ENCODE measurements at regions not wholly inside any gene's neighbourhood (a gene's known extent, or its start where the extent isn't known, plus 50 kb on each side); places are given as distances from the start of the nearest gene placed in this dataset.
"Not testable (repeated sequence)": the region's sequence is repeated elsewhere in the genome, so short reads cannot be mapped to it uniquely, and the experiment has no call there.

GRCh38 chr7:9036080-9036479 is 602.7 kb downstream of the NXPH1 start:
- no peak overlapping the region for H3K4me3 ChIP-seq (ENCODE audit: low read depth, low read length)
- TF ChIP-seq MAX (IDR thresholded peaks at IDR 0.05; ENCODE audit: low read depth, low read length) (no peak), CTCF (IDR thresholded peaks at IDR 0.05; ENCODE audit: low read depth, low read length) (no peak), POLR2A (IDR thresholded peaks at IDR 0.05; ENCODE audit: extremely low read depth, insufficient read length) (no peak), MYC (IDR thresholded peaks at IDR 0.05; ENCODE audit: low read depth, low read length) (no peak)
- DNase-seq (ENCODE audit: low read depth), result no peak

GRCh38 chr7:9071160-9071762 is 637.9 kb downstream of the NXPH1 start:
- no peak overlapping the region for H3K4me3 ChIP-seq (ENCODE audit: low read depth, low read length)
- TF ChIP-seq MYC (IDR thresholded peaks at IDR 0.05; ENCODE audit: low read depth, low read length) (no peak), MAX (IDR thresholded peaks at IDR 0.05; ENCODE audit: low read depth, low read length) (no peak), CTCF (IDR thresholded peaks at IDR 0.05; ENCODE audit: low read depth, low read length) (no peak), POLR2A (IDR thresholded peaks at IDR 0.05; ENCODE audit: extremely low read depth, insufficient read length) (no peak)
- no peak for DNase-seq (ENCODE audit: low read depth)

DNA sequence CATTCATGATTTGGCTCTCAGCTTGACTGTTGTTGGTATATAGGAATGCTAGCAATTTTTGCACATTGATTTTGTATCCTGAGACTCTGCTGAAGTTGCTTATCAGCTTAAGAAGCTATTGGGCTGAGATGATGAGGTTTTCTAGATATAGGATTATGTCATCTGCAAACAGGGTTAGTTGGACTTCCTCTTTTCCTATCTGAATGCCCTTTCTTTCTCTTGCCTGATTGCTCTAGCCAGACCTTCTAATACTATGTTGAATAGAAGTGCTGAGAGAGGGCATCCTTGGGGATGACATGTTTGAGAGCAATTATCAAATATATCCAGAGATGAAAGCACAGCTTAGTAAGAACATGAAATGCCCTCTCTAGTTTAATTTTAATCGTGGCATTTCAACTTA is 642.4 kb downstream of the NXPH1 start:
- peak; percentile 13 for DNase-seq (ENCODE audit: low read depth)
- not testable (repeated sequence) for H3K4me3 ChIP-seq (ENCODE audit: low read depth, low read length)

DNA sequence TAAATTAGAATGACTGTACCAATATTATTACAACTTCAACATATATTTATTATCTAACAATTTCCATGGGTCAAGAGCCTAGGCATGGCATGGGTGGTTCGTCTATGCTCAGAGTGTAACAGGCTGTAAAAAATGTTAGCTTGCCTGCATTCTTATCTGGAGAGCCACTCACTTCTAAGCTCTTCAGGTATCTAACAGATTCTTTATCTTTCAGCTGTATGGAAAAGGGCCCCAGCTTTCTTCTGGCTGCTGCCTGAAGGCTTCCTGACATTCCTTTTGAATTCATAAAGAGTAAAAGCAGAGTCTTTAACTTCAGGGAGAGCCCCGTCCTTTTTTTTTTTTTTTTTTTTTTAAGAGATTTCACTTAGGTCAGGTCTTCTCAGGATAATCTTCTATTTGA is 648.8 kb downstream of the NXPH1 start:
- no peak for DNase-seq (ENCODE audit: low read depth)
- no peak for TF ChIP-seq MYC (IDR thresholded peaks at IDR 0.05; ENCODE audit: low read depth, low read length)
- TF ChIP-seq POLR2A (IDR thresholded peaks at IDR 0.05; ENCODE audit: extremely low read depth, insufficient read length), result no peak
- no peak for TF ChIP-seq CTCF (IDR thresholded peaks at IDR 0.05; ENCODE audit: low read depth, low read length)
- no peak for TF ChIP-seq MAX (IDR thresholded peaks at IDR 0.05; ENCODE audit: low read depth, low read length)
- no peak overlapping the region for H3K4me3 ChIP-seq (ENCODE audit: low read depth, low read length)

DNA sequence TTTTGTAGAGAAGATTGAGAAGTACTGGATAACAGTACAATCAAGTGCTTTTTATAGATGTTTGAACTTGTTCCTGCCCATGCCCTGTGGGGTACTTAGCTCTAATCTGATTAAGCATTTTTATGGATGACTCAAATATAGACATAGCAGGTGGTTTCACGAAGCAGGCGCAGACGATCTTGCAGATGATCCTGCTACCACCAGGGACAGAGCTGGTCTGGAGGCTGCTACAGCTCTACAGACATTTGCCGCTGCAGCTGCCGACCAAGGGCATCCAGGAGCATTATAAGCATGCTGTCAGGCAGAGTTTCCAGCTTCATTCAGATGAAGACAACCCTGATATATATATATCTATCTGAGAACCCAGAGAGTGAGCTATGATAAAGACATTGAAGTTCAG is 650.4 kb downstream of the NXPH1 start:
- TF ChIP-seq MAX (IDR thresholded peaks at IDR 0.05; ENCODE audit: low read depth, low read length) (no peak), POLR2A (IDR thresholded peaks at IDR 0.05; ENCODE audit: extremely low read depth, insufficient read length) (no peak), CTCF (IDR thresholded peaks at IDR 0.05; ENCODE audit: low read depth, low read length) (no peak), MYC (IDR thresholded peaks at IDR 0.05; ENCODE audit: low read depth, low read length) (no peak)
- DNase-seq (ENCODE audit: low read depth), result no peak
- no peak overlapping the region for H3K4me3 ChIP-seq (ENCODE audit: low read depth, low read length)

- peak; percentile 48 for DNase-seq (ENCODE audit: low read depth)
- no peak overlapping the region for H3K4me3 ChIP-seq (ENCODE audit: low read depth, low read length)
- TF ChIP-seq POLR2A (IDR thresholded peaks at IDR 0.05; ENCODE audit: extremely low read depth, insufficient read length), result no peak
- peak; percentile 53 for TF ChIP-seq CTCF (IDR thresholded peaks at IDR 0.05; ENCODE audit: low read depth, low read length)
Measured at GRCh38 chr7:9091282-9091681, 657.9 kb downstream of the NXPH1 start.

All from NB4 (cell line).